GM18909 (cell line): ENCODE measurements at regions not wholly inside any gene's neighbourhood (a gene's known extent, or its start where the extent isn't known, plus 50 kb on each side); places are given as distances from the start of the nearest gene placed in this dataset.
"Not testable (repeated sequence)": the region's sequence is repeated elsewhere in the genome, so short reads cannot be mapped to it uniquely, and the experiment has no call there.

Experiments used
- ATAC-seq: cut with Tn5 transposase; IDR thresholded peaks from one replicate; pipeline ENCODE4 v1.9.1; 2021; ENCODE audit warnings: mild to moderate bottlenecking; ENCODE audit not compliant: unreplicated experiment, poor library complexity

DNA sequence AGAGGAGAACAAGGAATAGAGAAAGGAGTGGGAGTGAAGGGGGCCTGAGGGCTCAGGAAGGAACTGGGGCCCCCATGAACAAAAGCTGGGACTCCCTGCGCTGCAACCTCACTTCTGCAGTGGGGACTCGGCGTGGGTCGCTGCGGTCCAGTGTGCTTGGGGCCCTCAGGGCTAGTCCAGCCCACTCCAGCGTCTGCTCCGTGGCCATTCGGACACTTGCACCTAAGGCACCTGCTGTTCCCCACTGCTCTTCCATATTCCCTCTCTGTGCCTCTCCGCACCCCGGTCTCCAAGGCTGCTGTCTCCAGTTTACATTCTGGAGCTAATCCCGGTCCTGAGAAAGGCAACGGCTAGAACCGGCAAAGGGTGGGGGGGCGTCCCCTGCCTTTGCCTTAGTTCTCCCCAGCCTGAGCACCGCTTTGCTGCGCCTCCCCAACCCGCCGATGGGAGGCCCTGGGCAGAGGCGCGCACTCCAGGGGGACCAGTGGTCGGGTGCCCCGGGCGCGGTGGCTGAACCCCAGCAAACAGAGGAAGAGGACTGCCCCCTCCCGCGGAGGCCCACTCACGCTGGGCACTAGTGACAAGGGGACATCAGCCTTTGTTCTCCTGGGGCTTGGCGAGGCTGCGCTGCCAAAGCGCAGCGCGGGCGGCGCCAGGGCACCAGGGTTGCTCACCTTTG lies 327.7 kb upstream of the F9 start:
- no peak for ATAC-seq

GRCh38 chrX:139201924-139202323 lies 328.6 kb upstream of the F9 start:
- ATAC-seq = no peak

DNA sequence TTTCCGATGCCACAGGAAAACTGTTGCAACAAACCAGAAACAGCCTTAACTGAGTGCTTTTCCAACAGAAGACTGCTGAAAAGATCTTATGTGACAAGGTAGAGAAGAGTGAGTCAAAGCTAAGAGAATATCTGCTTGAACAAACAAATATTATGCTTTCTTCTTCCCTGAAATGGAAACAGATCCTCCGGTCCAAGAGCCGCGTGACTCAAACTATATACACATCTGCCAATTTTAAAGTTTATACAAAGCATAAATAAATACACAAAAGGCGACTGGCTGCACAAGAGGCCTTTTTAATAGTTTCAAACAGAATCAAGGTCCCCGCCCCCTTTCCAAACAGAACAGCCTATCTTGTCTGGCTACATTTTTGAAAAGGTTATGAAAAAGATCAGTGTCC lies 329.7 kb upstream of the F9 start:
- no peak for ATAC-seq

DNA sequence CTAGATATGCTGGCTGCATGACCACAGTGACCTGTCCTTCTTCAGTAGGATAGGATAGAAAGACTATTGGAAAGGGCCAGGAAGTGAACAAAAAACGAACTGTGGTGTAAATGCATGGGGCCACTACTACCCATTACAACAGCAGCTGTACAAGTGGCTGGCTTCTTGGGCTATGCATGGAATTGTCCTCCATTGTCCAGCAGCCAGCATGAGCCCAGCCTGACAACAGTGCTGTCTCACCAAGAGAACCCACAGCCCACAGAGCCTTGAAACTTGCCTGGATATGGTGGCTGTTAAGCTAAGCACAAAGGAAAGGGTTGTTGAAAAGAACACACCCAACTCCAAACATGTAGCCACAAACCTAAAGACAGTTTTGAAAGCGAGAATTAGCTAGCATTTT lies 330.2 kb upstream of the F9 start:
- ATAC-seq = no peak

DNA sequence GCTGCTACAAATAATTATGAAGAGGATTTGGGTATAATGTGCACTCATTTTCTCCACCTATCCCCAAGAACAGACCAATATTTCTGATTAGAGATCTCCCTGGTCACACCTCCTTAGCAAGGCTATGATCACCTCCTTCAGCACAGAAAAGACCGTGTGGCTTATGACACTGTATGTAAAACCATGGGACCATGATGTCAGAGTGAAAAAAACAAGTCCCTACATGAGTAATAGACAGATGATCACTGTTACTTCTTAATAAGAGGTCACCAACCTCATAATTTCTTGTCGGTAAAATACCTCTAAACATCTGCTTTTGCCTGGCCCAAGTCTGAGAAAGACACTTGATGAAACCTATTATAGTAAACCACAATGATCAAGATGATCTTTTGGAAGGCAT lies 330.6 kb upstream of the F9 start:
- ATAC-seq = no peak

DNA sequence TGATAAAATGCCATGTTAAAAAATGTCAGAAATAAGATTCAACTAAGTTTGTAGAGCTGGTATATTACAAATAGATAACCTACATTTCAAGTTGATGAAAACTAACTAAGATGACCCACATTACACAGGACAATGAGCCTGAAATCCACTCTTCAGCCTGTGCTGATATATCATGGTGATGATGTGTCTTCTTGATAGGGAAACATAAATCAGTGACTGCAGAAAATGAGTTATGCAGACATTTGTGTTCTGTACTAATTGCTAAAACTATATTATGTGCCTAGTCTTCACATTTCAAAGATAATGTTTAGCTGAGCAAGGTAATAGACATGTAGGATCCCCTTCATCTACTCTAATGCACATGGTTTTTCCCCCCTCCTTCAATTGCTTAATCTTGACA lies 331.6 kb upstream of the F9 start:
- ATAC-seq = no peak

- ATAC-seq = no peak
Measured at GRCh38 chrX:139196890-139197289, 333.6 kb upstream of the F9 start.

GRCh38 chrX:139194571-139195280 lies 335.8 kb upstream of the F9 start:
- ATAC-seq = peak; percentile 45

DNA sequence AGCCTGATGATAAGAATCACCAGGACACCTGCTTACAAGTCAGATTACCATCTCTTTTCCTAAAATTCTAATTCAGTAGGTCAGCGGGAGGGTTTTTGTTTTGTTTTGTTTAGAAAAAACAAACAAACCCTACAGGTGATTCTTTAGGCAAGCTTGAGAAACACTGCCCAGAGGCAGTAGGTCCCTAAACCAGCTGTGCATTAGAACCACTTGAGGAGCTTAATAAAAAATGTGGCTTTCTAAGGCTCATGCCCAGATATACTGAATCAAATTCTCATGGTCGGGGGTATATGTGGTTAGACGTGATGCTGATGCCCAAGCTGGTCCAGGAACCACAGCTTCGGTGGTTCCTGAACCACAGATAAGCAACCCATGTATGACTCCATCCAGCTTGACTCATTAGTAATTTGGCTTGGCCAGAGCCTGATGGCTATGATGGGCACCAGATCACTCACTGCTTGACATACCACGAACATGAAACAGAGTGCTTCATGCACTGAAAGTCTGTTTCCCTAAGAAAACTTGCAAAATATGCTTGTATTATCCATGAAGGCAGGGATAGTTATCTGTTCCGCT lies 338.1 kb upstream of the F9 start:
- no peak for ATAC-seq

DNA sequence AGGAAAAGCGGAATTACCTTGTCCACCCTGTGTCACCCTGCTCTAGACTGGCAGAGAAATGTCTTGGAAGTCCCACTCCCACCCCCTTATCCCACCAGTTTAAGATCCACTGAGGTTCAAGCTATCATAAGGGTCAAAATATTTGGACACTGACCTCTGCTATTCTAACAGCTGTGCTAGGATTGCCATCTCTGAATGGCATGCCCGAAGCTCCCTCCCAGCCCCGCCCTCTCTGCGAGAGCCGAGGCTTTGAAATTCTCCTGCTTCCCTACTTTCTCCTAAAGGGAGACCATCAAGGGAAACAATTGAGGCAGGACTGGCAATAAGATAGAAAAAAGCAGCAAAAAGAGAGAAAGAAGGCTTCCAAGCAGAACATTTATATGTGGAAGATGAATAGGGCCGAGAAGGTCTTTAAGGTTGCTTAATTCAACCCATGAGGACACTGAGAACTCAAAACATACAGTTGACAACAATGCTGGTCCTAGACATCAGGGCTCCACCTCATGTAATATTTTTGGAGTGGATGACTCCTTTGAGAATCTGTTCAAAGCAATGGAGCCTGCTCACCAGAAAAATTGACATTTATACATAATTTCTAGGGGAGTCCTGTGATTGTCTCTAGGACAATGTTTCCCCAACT lies 338.7 kb upstream of the F9 start:
- no peak for ATAC-seq

GRCh38 chrX:139191286-139191685 lies 339.3 kb upstream of the F9 start:
- no peak for ATAC-seq

DNA sequence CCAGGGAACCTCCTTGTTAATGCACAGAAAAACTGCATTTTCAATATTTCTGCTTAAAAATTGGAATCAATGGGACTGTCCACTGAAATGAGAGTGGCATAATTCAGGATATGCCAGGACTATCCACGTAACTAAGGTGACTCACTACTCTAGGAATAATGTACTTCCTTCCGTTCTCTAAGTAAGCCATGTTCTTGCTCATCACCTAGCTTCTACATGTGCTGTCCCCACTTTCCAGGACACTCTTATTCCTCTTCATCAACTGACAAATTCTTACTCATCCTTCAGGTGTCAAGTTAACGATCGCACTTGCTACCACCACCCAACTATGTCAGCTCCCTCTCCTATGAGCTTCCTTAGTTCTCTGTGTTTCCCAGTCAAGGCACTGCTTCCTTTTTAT lies 342.8 kb upstream of the F9 start:
- ATAC-seq = no peak

DNA sequence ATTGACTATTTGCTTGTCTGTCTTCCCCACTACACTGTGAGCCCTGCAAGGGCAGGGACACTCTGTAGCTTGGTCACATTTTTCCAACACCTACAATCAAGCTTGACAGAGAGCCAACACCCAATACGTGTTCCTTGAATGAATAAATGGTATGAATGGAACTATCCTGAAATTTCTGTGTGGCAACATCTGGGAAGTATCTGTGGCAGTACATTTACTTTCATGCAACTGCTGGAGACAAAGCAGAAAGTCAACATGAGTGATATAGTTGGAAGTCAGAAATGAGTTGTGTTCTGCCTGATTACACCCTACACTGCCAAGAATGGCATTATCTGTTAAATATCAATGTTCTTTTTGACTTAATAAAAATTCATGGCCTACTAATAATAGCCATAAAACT lies 343.5 kb upstream of the F9 start:
- no peak for ATAC-seq

GRCh38 chrX:139179592-139179991 lies 350.9 kb upstream of the F9 start:
- no peak for ATAC-seq

GRCh38 chrX:139178980-139179379 lies 351.6 kb upstream of the F9 start:
- ATAC-seq = no peak

DNA sequence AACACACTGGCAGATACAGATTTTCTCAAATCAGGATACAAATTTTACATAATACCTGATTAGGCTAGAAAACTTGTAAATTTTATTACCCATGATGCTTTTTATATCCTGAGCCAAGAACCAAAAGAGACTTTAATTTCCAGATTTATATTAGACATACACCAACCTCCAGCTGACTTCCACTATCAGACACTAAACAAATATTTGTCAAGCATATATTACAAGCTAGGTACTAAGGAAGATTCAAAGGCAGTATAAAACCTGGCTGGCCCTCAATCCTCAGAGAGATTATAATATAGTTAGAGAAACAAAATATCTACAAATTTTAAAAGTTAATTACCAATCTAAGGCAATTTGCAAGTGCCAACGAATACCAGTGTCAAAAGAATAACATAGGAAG lies 357.8 kb upstream of the F9 start:
- ATAC-seq = no peak

DNA sequence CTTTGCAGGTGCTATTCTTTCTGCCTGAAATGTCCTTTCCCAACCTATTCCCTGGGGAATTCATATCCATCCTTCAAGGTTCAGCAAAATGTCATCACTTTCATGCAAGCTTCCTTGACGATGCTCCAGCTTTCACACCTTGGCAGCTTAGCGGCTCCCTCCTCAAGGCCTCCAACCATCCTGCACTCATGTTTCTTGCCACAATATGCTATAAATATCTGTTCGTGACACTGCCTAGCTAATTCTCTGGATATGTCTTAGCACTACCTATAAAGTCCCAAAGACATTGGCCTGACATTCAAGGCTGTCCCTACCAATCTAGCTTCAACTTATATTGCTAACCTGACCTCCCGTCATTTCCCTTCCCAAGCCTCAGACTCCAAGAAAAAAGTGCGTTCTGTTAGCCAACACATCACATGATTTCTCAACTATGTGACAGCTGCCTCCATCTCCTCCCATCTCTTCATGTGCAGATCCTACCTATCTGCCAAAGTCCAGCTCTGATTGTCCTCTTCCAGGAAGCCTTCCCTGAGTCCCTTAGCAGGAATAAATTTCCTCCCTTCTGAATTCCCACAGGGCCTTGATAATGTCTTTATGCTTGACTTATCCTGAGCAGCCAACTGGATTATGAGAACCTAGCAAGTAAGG lies 359.9 kb upstream of the F9 start:
- ATAC-seq = no peak

- no peak for ATAC-seq
Measured at GRCh38 chrX:139167282-139167681, 363.3 kb upstream of the F9 start.

DNA sequence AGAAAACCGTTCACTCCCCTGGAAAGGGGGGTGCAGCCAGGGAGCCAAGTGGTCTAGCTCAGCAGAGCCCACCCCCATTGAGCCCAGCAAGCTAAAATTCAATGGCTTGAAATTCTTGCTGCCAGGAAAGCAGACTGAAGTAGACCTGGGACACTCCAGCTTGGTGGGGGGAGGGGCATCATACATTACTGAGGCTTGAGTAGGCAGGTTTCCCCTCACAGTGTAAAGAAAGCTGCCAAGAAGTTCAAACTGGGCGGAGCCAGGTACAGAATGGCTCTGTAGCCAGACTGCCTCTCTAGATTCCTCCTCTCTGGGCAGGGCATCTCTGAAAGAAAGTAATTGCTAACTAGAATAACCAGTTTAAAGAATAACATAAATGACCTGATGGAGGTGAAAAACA lies 372.3 kb upstream of the F9 start:
- no peak for ATAC-seq

DNA sequence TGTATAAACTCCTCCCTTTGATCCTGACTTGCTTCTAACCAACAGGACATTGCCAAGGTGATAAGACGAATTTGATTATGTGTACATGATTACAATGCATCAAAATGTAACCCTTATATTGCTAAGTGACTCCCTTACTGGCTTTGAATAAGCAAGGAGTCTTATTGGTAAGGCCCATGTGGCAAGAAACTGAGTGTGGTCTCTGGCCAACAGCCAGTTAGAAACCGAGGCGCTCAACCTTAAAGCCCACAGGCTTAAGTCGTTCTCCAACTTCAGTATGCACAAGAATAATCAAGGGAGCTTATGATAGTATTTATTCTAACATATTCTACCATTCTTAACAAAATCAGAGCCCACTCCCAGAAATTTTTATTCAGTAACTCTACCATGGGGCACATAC lies 374.2 kb upstream of the F9 start:
- no peak for ATAC-seq

- not testable (repeated sequence) for ATAC-seq
Measured at GRCh38 chrX:139146625-139147024, 383.9 kb upstream of the F9 start.
